Sigmoid colon (tissue), 6 donors: ENCODE measurements at regions not wholly inside any gene's neighbourhood (a gene's known extent, or its start where the extent isn't known, plus 50 kb on each side); places are given as distances from the start of the nearest gene placed in this dataset.

Source experiments
- DNase-seq: peaks from one replicate; pipeline ENCODE4 v3.0.0-alpha.2; 2019
- H3K27ac ChIP-seq, 4 donors: fragments of 200-600 bp; sonication (generic); one replicate each; pipeline ENCODE4 v1.5.1; 2016 to 2019; ENCODE audit warnings: mild to moderate bottlenecking in 1 of 4
- H3K27me3 ChIP-seq, 3 donors: fragments of 200-600 bp; sonication (generic); one replicate each; pipeline ENCODE4 v1.5.1; 2019; ENCODE audit warnings: mild to moderate bottlenecking in 1 of 3
- H3K36me3 ChIP-seq, 4 donors: fragments of 200-600 bp; sonication (generic); one replicate each; pipeline ENCODE4 v1.5.1; 2016 to 2019
- H3K4me1 ChIP-seq, 4 donors: fragments of 200-600 bp; sonication (generic); one replicate each; pipeline ENCODE4 v1.5.1; 2017 to 2019
- H3K4me3 ChIP-seq, 4 donors: fragments of 200-600 bp; sonication (generic); one replicate each; pipeline ENCODE4 v1.5.1; 2017 to 2019; ENCODE audit warnings: mild to moderate bottlenecking in 2 of 4, moderate library complexity in 1 of 4
- H3K9me3 ChIP-seq, 4 donors: fragments of 200-600 bp in 3 of 4; sonication (generic) in 3 of 4; one replicate each; pipeline versions ENCODE4 v1.5.1 to v1.6.1; 2013 to 2019
- EP300 ChIP-seq, 4 donors: sonication (generic); formaldehyde crosslinking; IDR thresholded peaks; one replicate each; pipeline ENCODE4 v1.6.1; 2017; ENCODE audit warnings: antibody characterized with exemption in 4 of 4
- POLR2A ChIP-seq, 2 donors: fragments of 450-650 bp; IDR thresholded peaks; one replicate each; pipeline ENCODE4 v1.6.1; 2016; ENCODE audit warnings: antibody characterized with exemption in 2 of 2, mild to moderate bottlenecking in 2 of 2, moderate library complexity in 2 of 2
- POLR2AphosphoS5 ChIP-seq, 4 donors: sonication (generic); formaldehyde crosslinking; IDR thresholded peaks; one replicate each; pipeline ENCODE4 v1.6.1; 2017; ENCODE audit warnings: antibody characterized with exemption in 4 of 4
- WGBS, 2 donors: extraction: QIAGEN DNeasy Blood & Tissue Kit; methylation state at CpG; one replicate each; pipeline ENCODE4 v1.1.7; 2013; 5-methylcytosine and 5-hydroxymethylcytosine counted together
- intact Hi-C: fragments of 100-400 bp; cut with DNase I; formaldehyde crosslinking; loops from one replicate; pipeline ENCODE4 v1.15.1; 2023
- TF ChIP-seq, protein P1 (sequence below), 4 experiments: fragments of 450-650 bp in 3 of 4; fragments of 200-600 bp in 1 of 4; IDR thresholded peaks; one replicate each; pipeline ENCODE4 v1.5.1; 2016 to 2019; ENCODE audit warnings: antibody characterized with exemption in 4 of 4, mild to moderate bottlenecking in 3 of 4, moderate library complexity in 2 of 4
- donor health status: healthy with polysubstance abuse.
- donor health status: healthy.

DNA sequence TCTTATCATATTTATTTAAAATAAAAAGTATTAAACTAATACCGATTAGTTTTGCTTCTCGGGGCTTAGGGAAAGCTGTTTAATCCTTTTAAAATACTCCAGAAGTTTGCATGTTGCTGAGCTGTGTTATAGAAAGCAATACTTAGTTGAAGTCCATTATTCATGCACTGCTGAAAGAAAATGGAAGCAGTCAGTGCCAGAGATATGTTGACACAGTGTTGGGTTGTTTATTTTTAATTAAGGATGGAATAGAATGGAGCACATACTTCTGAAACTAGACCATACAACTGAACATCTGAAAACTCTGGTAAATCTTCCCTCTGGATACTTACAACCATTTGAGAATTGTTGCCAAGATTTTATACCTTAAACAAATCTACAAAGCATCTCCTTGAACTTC is 282.7 kb upstream of the CCDC179 start:
- Histone ChIP-seq H3K36me3 (no peaks in the 10 kb centered on the region), H3K4me3 (no peak overlapping the region), H3K27me3 (no peaks in the 10 kb centered on the region), H3K27ac (no peak overlapping the region), H3K4me1 (no peaks in the 10 kb centered on the region), H3K9me3 (no peaks in the 10 kb centered on the region)
- TF ChIP-seq POLR2A (IDR thresholded peaks at IDR 0.05), result no peak
- TF ChIP-seq, protein P1, sequence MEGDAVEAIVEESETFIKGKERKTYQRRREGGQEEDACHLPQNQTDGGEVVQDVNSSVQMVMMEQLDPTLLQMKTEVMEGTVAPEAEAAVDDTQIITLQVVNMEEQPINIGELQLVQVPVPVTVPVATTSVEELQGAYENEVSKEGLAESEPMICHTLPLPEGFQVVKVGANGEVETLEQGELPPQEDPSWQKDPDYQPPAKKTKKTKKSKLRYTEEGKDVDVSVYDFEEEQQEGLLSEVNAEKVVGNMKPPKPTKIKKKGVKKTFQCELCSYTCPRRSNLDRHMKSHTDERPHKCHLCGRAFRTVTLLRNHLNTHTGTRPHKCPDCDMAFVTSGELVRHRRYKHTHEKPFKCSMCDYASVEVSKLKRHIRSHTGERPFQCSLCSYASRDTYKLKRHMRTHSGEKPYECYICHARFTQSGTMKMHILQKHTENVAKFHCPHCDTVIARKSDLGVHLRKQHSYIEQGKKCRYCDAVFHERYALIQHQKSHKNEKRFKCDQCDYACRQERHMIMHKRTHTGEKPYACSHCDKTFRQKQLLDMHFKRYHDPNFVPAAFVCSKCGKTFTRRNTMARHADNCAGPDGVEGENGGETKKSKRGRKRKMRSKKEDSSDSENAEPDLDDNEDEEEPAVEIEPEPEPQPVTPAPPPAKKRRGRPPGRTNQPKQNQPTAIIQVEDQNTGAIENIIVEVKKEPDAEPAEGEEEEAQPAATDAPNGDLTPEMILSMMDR (IDR thresholded peaks at IDR 0.05), result no peak
- no peak for TF ChIP-seq POLR2AphosphoS5 (IDR thresholded peaks at IDR 0.05)
- no peak for TF ChIP-seq EP300 (IDR thresholded peaks at IDR 0.05)
- WGBS, 2 donors, result 79 to 85% methylated on average over 2 of the region's 2 CpGs
- intact Hi-C loops, result no loop called here
- DNase-seq, result no peak

DNA sequence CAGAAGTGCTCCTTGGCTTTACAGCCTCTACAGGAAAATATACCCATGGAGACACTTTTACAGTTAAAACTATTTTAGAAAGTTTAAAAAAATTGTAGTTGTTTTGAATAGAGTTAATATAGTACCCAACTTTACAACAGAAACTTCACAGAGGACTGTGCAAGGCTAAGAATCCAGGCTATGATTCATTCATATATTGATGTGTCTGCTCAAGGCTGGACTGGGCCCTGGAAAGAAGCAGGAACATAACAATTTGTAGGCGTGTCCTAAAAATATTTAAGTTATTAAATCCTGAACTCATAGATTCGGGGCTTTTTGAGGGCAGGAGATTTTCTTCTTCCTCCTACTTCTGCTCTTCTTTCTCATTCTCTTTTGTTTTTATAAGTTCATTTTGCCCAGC is 291.5 kb upstream of the CCDC179 start:
- TF ChIP-seq, protein P1 (IDR thresholded peaks at IDR 0.05), result no peak
- 86 to 91% methylated on average over 2 of the region's 2 CpGs for WGBS, 2 donors
- peaks cover 0 to 3% (median 0%) of the 10 kb centered on the region in 4 donors for H3K9me3 ChIP-seq

DNA sequence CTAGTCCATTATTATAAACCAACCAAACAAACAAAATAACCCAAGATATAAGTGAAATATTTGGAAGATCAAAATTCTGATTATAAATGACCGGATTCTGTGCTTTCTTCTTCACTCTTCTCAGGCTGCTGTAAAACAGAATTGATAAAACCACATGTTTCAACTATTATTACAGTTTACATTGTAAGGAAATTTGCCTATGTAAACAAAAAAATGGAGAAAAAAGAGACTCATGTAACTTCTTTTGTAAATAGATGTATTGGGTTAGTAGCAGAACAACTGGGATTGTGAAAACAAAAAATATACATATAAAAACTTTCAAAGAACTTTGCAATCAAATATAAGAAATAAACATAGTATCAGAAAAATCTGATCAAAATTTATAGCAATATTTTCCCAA is 295.2 kb upstream of the CCDC179 start:
- Histone ChIP-seq H3K9me3 (peaks cover 0 to 3% (median 0%) of the 10 kb centered on the region in 4 donors), H3K4me3 (no peak overlapping the region), H3K4me1 (no peaks in the 10 kb centered on the region), H3K36me3 (no peaks in the 10 kb centered on the region), H3K27me3 (no peaks in the 10 kb centered on the region), H3K27ac (no peak overlapping the region)
- 84 to 91% methylated on average over 1 of the region's 1 CpG for WGBS, 2 donors
- TF ChIP-seq POLR2A (IDR thresholded peaks at IDR 0.05), result no peak
- TF ChIP-seq POLR2AphosphoS5 (IDR thresholded peaks at IDR 0.05), result no peak
- TF ChIP-seq, protein P1 (IDR thresholded peaks at IDR 0.05), result no peak
- no peak for TF ChIP-seq EP300 (IDR thresholded peaks at IDR 0.05)
- intact Hi-C loops, result no loop called here
- DNase-seq, result no peak

More for the DNA sequence above, 291.5 kb upstream of the CCDC179 start:
- intact Hi-C loops, result no loop called here
- H3K27me3 ChIP-seq, result no peaks in the 10 kb centered on the region
- no peak overlapping the region for H3K4me3 ChIP-seq
- H3K27ac ChIP-seq, result no peak overlapping the region
- no peaks in the 10 kb centered on the region for H3K4me1 ChIP-seq
- no peak for DNase-seq
- no peaks in the 10 kb centered on the region for H3K36me3 ChIP-seq

DNA sequence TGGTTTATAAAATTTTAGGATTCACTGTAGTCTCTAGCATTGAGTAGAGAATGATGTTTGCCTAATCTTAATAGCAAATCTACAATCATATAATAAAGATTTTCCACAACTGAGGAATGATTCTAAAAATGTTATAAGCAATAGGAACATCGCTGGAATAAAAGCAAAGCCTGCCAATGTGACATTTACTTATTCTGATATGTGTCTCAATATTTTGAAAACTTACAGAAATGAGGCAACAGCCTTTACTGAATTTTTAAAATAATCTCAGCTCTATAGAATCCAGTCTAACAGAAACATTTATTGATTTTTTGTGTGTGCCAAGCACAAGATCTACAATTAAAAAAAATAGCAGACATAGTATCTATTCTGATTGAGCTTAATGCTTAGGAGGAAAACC is 303.7 kb upstream of the CCDC179 start:
- H3K4me3 ChIP-seq, result no peak overlapping the region
- H3K27ac ChIP-seq, result no peak overlapping the region
- WGBS, 2 donors, result 86 to 89% methylated on average over 1 of the region's 1 CpG
- intact Hi-C loops, result no loop called here
- H3K9me3 ChIP-seq, result no peaks in the 10 kb centered on the region
- no peak for TF ChIP-seq EP300 (IDR thresholded peaks at IDR 0.05)
- no peak for TF ChIP-seq POLR2A (IDR thresholded peaks at IDR 0.05)
- TF ChIP-seq POLR2AphosphoS5 (IDR thresholded peaks at IDR 0.05), result no peak
- TF ChIP-seq, protein P1 (IDR thresholded peaks at IDR 0.05), result no peak
- no peak for DNase-seq
- H3K36me3 ChIP-seq, result no peaks in the 10 kb centered on the region
- H3K4me1 ChIP-seq, result no peaks in the 10 kb centered on the region
- no peaks in the 10 kb centered on the region for H3K27me3 ChIP-seq

DNA sequence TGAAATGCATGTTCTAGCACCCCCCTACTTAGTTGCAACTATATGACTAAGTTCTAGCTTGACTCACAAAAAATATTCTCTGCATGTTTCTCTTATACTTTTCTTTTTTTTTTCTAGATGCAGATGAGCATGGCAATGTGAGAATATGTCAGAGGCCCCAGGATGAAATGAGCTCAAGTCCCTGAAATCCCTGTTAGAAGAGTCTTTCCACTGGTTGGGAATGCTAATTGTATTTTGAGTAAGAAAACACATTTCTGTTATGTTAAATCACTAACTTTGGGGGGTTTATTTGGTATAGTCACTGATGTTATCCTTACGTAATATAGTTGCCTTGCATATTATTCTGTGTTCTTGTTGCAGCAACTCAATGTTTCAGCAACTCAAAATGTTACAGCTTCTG is 306.1 kb upstream of the CCDC179 start:
- H3K27ac ChIP-seq, result no peak overlapping the region

More for the DNA sequence above, 306.1 kb upstream of the CCDC179 start:
- no peaks in the 10 kb centered on the region for H3K27me3 ChIP-seq
- no peaks in the 10 kb centered on the region for H3K9me3 ChIP-seq
- no peak for DNase-seq
- H3K4me3 ChIP-seq, result no peak overlapping the region
- intact Hi-C loops, result no loop called here
- WGBS, 2 donors, result 92 to 99% methylated on average over 1 of the region's 1 CpG
- no peaks in the 10 kb centered on the region for H3K4me1 ChIP-seq
- no peaks in the 10 kb centered on the region for H3K36me3 ChIP-seq
- TF ChIP-seq POLR2A (IDR thresholded peaks at IDR 0.05) (no peak), EP300 (IDR thresholded peaks at IDR 0.05) (no peak), POLR2AphosphoS5 (IDR thresholded peaks at IDR 0.05) (no peak)
- TF ChIP-seq, protein P1 (IDR thresholded peaks at IDR 0.05), result no peak
